Fibroblast of lung (primary cell): ENCODE measurements at regions not wholly inside any gene's neighbourhood (a gene's known extent, or its start where the extent isn't known, plus 50 kb on each side); places are given as distances from the start of the nearest gene placed in this dataset.

Source experiments
- DNase-seq, 2 donors: peaks; one replicate each; pipeline versions ENCODE4 v3.0.0 to v3.0.0-alpha.2; 2010; ENCODE audit warnings: low read depth in 2 of 2
- H2AFZ ChIP-seq: 2 replicates; pipeline ENCODE4 v1.5.1; 2012; ENCODE audit warnings: low read length, control low read depth, inconsistent platforms
- H3K27ac ChIP-seq: 2 replicates; pipeline ENCODE4 v1.5.1; 2011; ENCODE audit warnings: low read length, control low read depth; ENCODE audit not compliant: insufficient read depth
- H3K27me3 ChIP-seq: 2 replicates; pipeline ENCODE4 v1.5.1; 2011; ENCODE audit warnings: mild to moderate bottlenecking, low read length; ENCODE audit not compliant: control insufficient read depth, insufficient read depth
- H3K36me3 ChIP-seq: 2 replicates; pipeline ENCODE4 v1.5.1; 2011; ENCODE audit warnings: low read length; ENCODE audit not compliant: control insufficient read depth, insufficient read depth
- H3K4me1 ChIP-seq: 2 replicates; pipeline ENCODE4 v1.5.1; 2011; ENCODE audit warnings: low read length; ENCODE audit not compliant: control insufficient read depth, insufficient read depth; ENCODE audit errors: extremely low read depth
- H3K4me2 ChIP-seq: 2 replicates; pipeline ENCODE4 v1.5.1; 2011; ENCODE audit warnings: low read length, control low read depth; ENCODE audit not compliant: insufficient read depth; ENCODE audit errors: extremely low read depth
- H3K4me3 ChIP-seq, 4 experiments: fragments of 200-600 bp in 1 of 4; sonication (generic) in 1 of 4; replicated peaks in 1 of 4; 2 replicates each; pipeline ENCODE4 v1.5.1; 2011 to 2016; ENCODE audit warnings: low read length in 4 of 4, low read depth in 3 of 4, mild to moderate bottlenecking in 3 of 4, control low read depth in 2 of 4, inconsistent platforms in 1 of 4, mixed read lengths in 1 of 4; ENCODE audit not compliant: insufficient read depth in 1 of 4; ENCODE audit errors: control extremely low read depth in 1 of 4
- H3K79me2 ChIP-seq: 2 replicates; pipeline ENCODE4 v1.5.1; 2012; ENCODE audit warnings: mild to moderate bottlenecking, low read length, inconsistent platforms; ENCODE audit not compliant: control insufficient read depth, insufficient read depth
- H3K9ac ChIP-seq: 2 replicates; pipeline ENCODE4 v1.5.1; 2011; ENCODE audit warnings: mild to moderate bottlenecking, low read length, control low read depth; ENCODE audit not compliant: insufficient read depth
- H3K9me3 ChIP-seq: 2 replicates; pipeline ENCODE4 v1.5.1; 2012; ENCODE audit warnings: low read depth, low read length; ENCODE audit not compliant: control insufficient read depth, insufficient read depth
- H4K20me1 ChIP-seq: 2 replicates; pipeline ENCODE4 v1.5.1; 2011; ENCODE audit warnings: low read length; ENCODE audit not compliant: control insufficient read depth, insufficient read depth; ENCODE audit errors: extremely low read depth
- CTCF ChIP-seq, 2 donors: IDR thresholded peaks in 1 of 2; conservative IDR thresholded peaks in 1 of 2; 1 replicate in 1 of 2; 2 replicates in 1 of 2; pipeline ENCODE4 v1.5.1; 2011 to 2012; ENCODE audit warnings: low read length in 2 of 2, control low read depth in 1 of 2, inconsistent platforms in 1 of 2, low read depth in 1 of 2, mild to moderate bottlenecking in 1 of 2
- EZH2 ChIP-seq: IDR thresholded peaks from 2 replicates; pipeline ENCODE4 v1.5.1; 2012; ENCODE audit warnings: low read length, control low read depth, mild to moderate bottlenecking; ENCODE audit errors: missing control alignments

- peaks cover 16% of the 10 kb centered on the region for H3K4me1 ChIP-seq
- no peaks in the 10 kb centered on the region for H3K36me3 ChIP-seq
- no peak overlapping the region for H3K9ac ChIP-seq
- no peaks in the 10 kb centered on the region for H4K20me1 ChIP-seq
- no peak overlapping the region for H2AFZ ChIP-seq
- H3K27me3 ChIP-seq: no peaks in the 10 kb centered on the region
- no peak overlapping the region for H3K4me3 ChIP-seq
- no peak overlapping the region for H3K27ac ChIP-seq
- no peak for TF ChIP-seq EZH2
- TF ChIP-seq CTCF (conservative IDR thresholded peaks at IDR 0.05 in 1 of 2, IDR thresholded peaks at IDR 0.05 in 1 of 2; ENCODE audit: low read depth in 1 of 2, low read length in 2 of 2): no peak
- no peaks in the 10 kb centered on the region for H3K9me3 ChIP-seq
- H3K4me2 ChIP-seq: no peak overlapping the region
- H3K79me2 ChIP-seq: no peaks in the 10 kb centered on the region
- no peak for DNase-seq
Measured at GRCh38 chr2:12557688-12558087, 159.0 kb upstream of the TRIB2 start.

GRCh38 chr2:12558519-12558918 is 158.2 kb upstream of the TRIB2 start:
- no peak overlapping the region for H3K4me2 ChIP-seq
- no peaks in the 10 kb centered on the region for H3K27me3 ChIP-seq
- DNase-seq: no peak
- no peaks in the 10 kb centered on the region for H3K79me2 ChIP-seq
- H3K27ac ChIP-seq: no peak overlapping the region
- H4K20me1 ChIP-seq: no peaks in the 10 kb centered on the region
- peaks cover 16% of the 10 kb centered on the region for H3K4me1 ChIP-seq
- no peaks in the 10 kb centered on the region for H3K36me3 ChIP-seq
- no peak overlapping the region for H3K4me3 ChIP-seq
- H2AFZ ChIP-seq: no peak overlapping the region
- no peaks in the 10 kb centered on the region for H3K9me3 ChIP-seq
- TF ChIP-seq EZH2 (no peak), CTCF (conservative IDR thresholded peaks at IDR 0.05 in 1 of 2, IDR thresholded peaks at IDR 0.05 in 1 of 2; ENCODE audit: low read depth in 1 of 2, low read length in 2 of 2) (no peak)
- no peak overlapping the region for H3K9ac ChIP-seq

- Histone ChIP-seq H4K20me1 (no peaks in the 10 kb centered on the region), H2AFZ (no peak overlapping the region), H3K4me2 (no peak overlapping the region), H3K27ac (no peak overlapping the region), H3K4me1 (peaks cover 8% of the 10 kb centered on the region), H3K79me2 (no peaks in the 10 kb centered on the region), H3K36me3 (no peaks in the 10 kb centered on the region), H3K9ac (no peak overlapping the region), H3K4me3 (no peak overlapping the region), H3K27me3 (no peaks in the 10 kb centered on the region), H3K9me3 (no peaks in the 10 kb centered on the region)
- TF ChIP-seq CTCF (conservative IDR thresholded peaks at IDR 0.05 in 1 of 2, IDR thresholded peaks at IDR 0.05 in 1 of 2; ENCODE audit: low read depth in 1 of 2, low read length in 2 of 2) (no peak), EZH2 (no peak)
- DNase-seq: no peak
Measured at GRCh38 chr2:12560618-12561017, 156.1 kb upstream of the TRIB2 start.
